ENCODE measurements at regions not wholly inside any gene's neighbourhood (a gene's known extent, or its start where the extent isn't known, plus 50 kb on each side); places are given as distances from the start of the nearest gene placed in this dataset.

DNA sequence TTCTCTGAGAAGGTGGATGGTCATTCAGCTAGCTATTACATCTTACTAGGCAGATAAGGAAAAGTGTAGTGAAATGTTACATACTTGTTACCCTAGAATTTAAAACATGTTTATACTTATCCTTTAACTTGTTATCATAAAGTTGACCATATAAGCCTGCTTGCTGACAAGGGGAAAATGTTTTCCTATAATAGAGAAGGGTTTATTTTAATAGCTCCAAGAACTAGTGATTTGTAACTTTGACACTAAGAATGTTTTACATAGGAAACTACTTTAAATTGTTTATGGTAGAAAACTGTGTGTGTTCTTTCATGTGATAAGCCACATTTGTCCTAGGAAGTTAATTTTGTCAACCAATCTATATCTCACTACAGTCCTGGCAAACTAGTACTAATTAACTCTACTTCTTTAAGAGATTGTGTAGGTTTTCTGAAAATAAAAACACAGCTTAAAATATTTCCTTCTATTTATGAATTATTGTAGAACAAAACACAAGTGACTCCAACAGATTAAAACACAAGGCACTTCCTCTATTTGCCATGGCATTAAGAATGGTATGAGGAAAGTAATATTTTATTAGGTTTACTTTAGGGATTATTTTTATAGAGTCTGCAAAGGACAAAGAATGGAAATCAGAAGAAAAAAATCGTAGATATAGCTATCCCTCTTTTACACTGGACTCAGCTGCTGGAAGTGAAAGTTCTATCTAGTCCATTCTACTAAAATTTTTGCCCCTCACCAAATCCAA lies 233.3 kb upstream of the NBEA start:
- H3K4me3 ChIP-seq (replicated peaks; ENCODE audit: low read depth, low read length), result no peak overlapping the region
- TF ChIP-seq, protein P1, sequence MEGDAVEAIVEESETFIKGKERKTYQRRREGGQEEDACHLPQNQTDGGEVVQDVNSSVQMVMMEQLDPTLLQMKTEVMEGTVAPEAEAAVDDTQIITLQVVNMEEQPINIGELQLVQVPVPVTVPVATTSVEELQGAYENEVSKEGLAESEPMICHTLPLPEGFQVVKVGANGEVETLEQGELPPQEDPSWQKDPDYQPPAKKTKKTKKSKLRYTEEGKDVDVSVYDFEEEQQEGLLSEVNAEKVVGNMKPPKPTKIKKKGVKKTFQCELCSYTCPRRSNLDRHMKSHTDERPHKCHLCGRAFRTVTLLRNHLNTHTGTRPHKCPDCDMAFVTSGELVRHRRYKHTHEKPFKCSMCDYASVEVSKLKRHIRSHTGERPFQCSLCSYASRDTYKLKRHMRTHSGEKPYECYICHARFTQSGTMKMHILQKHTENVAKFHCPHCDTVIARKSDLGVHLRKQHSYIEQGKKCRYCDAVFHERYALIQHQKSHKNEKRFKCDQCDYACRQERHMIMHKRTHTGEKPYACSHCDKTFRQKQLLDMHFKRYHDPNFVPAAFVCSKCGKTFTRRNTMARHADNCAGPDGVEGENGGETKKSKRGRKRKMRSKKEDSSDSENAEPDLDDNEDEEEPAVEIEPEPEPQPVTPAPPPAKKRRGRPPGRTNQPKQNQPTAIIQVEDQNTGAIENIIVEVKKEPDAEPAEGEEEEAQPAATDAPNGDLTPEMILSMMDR (IDR thresholded peaks at IDR 0.05; ENCODE audit: low read depth, low read length, missing control alignments), result no peak
- DNase-seq (ENCODE audit: extremely low read depth, low read depth), result no peak

DNA sequence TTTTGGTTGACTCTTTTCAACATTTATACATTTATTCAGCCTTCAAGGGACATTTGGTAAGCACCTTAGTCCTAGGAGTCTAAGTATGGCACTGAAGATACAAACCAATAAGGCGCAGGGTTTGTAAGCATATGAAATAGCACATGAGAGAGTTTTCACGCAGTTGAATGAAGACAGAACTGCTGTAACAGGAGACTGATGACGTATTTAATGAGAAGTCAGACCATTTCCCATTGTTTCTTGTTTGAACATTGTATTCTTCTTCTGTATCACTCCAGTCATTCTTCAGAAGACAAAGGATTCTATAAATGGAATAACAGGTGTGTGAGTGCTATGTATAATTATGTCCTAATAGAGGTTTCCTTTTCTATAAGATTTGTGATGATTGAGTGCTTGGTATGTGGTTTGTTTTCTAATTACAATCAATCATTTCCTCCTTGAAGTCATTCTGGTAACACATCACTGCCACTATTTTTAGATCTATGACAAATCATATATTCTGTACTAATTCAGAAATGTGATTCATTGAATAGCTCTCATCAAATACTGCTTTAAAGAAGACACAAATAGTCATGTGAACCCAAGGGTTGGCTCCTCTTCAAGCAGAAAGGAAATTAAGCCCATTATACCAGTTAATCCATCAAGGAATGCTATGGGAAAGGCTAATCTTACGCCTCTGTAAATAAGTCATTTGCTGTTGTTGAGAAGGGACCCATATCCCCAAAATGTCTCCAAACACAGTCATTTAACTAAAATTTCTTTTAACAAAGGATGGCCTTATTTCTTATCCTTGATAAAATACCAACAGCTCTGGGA lies 222.8 kb upstream of the NBEA start:
- DNase-seq (ENCODE audit: extremely low read depth, low read depth), result no peak
- no peak overlapping the region for H3K4me3 ChIP-seq (replicated peaks; ENCODE audit: low read depth, low read length)
- TF ChIP-seq, protein P1 (IDR thresholded peaks at IDR 0.05; ENCODE audit: low read depth, low read length, missing control alignments), result no peak

DNA sequence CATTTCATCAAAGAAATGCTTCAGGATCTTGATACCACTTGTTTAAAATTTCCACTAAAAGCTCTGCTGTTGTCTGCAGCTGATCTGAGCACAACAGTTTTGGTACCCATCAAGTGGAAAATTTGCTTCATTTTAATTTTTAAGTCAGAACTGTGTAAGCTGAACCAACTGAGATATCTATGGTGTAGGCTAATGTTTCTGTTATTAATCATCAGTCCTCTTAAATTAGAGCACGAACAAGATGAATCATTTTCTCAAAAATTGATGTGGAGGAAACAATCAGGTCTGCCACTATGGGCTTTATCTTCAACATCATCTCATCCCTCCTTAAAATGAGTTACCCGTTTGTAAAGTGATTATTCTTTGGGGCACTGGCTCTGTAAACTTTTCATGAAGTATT lies 221.5 kb upstream of the NBEA start:
- no peak for DNase-seq (ENCODE audit: extremely low read depth, low read depth)
- TF ChIP-seq, protein P1 (IDR thresholded peaks at IDR 0.05; ENCODE audit: low read depth, low read length, missing control alignments), result no peak
- H3K4me3 ChIP-seq (replicated peaks; ENCODE audit: low read depth, low read length), result no peak overlapping the region

DNA sequence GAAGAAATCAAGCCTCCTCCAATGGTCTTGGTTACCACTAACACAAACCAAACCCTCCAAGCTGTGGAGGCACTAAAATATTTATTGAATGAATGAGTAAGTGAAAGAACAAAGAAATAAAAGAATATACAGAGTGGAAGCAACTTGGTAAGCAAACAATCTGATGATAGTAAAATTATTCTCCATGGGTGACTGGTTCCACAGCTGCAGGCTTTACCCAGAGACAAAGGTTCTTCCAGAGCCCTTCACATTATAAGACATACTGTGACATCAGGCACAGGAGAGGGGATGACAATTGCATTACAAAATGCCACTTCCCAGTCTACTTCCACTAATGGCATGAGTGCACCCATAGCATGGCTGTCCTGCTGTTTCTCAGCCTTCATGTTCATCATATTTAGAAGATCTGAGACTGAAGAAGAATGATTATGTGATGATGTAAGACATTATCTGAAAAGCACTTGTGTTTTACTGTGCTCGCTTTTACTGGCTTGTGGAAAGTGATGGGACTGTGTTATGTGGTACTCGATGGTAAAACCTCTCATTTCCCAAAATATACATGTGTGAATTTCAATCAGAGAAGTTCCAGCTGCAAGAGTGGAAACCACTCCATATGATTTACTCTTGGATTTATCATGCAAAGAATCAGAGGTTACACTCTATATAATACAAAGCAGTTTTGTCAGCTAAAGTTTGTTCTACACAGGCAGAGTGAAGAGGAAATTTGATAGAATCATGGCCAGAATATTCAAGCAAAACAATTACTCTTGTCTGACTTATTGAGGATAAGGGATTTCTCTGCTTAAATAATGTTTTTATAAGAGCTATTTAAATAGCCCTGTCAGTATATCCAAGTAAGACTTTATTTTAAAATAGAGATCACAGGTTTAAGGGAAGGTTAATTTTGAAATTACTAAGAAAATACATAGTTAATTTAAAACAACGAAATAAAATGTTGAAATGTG lies 220.2 kb upstream of the NBEA start:
- TF ChIP-seq, protein P1 (IDR thresholded peaks at IDR 0.05; ENCODE audit: low read depth, low read length, missing control alignments), result no peak
- H3K4me3 ChIP-seq (replicated peaks; ENCODE audit: low read depth, low read length), result no peak overlapping the region
- DNase-seq (ENCODE audit: extremely low read depth, low read depth), result no peak

DNA sequence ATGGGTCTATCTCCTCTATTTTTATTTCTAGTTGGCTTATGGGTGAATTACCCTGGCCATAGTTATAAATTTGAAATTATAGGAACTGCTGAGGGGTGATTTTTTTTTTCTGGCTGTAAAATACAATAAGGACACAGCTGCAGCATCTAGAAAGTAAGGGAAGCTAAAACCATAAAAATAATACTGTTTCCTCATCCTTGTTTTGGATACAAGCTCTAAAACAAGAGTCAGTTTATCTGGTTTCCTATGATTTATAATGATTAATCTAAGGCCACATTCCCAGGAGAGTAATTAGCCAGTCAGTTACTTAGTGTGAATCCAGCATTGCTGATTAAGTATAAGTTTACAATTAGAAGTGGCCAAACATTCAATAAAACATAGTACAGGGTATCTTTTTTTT lies 219.1 kb upstream of the NBEA start:
- TF ChIP-seq, protein P1 (IDR thresholded peaks at IDR 0.05; ENCODE audit: low read depth, low read length, missing control alignments), result no peak
- no peak for DNase-seq (ENCODE audit: extremely low read depth, low read depth)

DNA sequence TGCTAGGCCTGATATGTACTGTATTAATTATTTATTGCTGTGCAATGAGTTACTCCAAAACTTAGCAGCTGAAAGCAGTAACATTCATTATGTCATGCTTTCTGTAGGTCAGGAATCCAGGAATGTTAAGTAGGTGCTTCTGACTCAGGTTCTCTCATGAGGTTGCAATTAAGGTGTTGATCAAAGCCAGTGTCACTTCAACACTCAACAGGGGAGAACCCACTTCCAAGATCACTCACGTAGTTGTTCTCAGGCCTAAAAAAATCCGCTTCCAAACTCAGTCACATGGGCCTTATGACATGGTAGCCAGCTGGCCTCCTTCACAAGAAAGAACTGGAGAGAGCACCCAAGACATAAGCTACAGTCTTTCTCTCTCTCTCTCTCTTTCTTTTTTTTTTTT lies 211.1 kb upstream of the NBEA start:
- no peak for DNase-seq (ENCODE audit: extremely low read depth, low read depth)
- TF ChIP-seq, protein P1 (IDR thresholded peaks at IDR 0.05; ENCODE audit: low read depth, low read length, missing control alignments), result no peak
- H3K4me3 ChIP-seq (replicated peaks; ENCODE audit: low read depth, low read length), result no peak overlapping the region

More for the DNA sequence above, 219.1 kb upstream of the NBEA start:
- no peak overlapping the region for H3K4me3 ChIP-seq (replicated peaks; ENCODE audit: low read depth, low read length)
